HPDE6-E6E7 (cell line): ENCODE measurements at regions not wholly inside any gene's neighbourhood (a gene's known extent, or its start where the extent isn't known, plus 50 kb on each side); places are given as distances from the start of the nearest gene placed in this dataset.
"Not testable (repeated sequence)": the region's sequence is repeated elsewhere in the genome, so short reads cannot be mapped to it uniquely, and the experiment has no call there.

ENCODE experiments used
- DNase-seq: peaks from one replicate; pipeline ENCODE4 v3.0.0; 2011; ENCODE audit warnings: missing footprints; ENCODE audit errors: extremely low spot score

- DNase-seq: no peak
Observed at GRCh38 chr4:81816031-81816761, 344.5 kb upstream of the RASGEF1B start.

GRCh38 chr4:81814987-81815541 is 343.4 kb upstream of the RASGEF1B start:
- no peak for DNase-seq

GRCh38 chr4:81811562-81812293 is 340.0 kb upstream of the RASGEF1B start:
- no peak for DNase-seq

GRCh38 chr4:81808011-81808672 is 336.4 kb upstream of the RASGEF1B start:
- DNase-seq: no peak

DNA sequence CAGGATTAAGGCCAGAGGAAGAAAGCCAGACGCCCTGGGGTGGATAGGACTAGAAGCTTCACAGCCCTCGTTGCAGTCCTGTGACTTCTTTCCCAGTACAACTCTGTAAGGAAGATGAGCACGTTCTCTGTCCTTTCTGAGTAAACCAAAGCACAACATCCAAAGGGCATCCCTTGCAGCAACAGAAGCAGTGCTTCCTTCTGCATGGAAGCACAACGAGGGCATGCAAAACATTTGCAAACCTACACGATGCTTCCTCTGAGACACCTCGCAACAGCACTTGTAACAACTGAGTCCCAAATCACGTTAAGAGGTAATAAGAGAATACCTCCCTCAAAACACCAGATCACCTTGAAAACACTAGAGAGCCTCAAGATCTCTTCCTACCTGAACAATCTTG is 335.7 kb upstream of the RASGEF1B start:
- no peak for DNase-seq

- no peak for DNase-seq
Observed at GRCh38 chr4:81806485-81806884, 334.8 kb upstream of the RASGEF1B start.

DNA sequence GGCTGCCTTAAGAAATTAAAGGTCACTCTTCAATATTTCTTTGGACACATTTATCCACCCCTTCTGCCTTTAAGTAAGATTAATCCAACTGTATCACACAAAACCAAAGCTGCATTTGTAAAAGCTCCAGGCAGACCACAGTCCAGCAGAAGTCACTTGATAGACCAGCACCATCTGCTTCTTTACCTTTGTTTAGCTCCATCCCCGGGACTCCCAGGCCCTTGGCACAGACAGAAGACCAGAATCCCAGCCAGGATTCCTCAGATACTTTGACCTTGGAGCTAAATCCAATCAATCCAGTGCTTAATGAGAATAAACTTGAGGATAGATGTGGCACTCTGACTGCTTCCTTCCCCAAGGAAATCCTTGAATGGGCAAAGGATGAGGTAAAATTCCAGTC is 333.1 kb upstream of the RASGEF1B start:
- DNase-seq: no peak

DNA sequence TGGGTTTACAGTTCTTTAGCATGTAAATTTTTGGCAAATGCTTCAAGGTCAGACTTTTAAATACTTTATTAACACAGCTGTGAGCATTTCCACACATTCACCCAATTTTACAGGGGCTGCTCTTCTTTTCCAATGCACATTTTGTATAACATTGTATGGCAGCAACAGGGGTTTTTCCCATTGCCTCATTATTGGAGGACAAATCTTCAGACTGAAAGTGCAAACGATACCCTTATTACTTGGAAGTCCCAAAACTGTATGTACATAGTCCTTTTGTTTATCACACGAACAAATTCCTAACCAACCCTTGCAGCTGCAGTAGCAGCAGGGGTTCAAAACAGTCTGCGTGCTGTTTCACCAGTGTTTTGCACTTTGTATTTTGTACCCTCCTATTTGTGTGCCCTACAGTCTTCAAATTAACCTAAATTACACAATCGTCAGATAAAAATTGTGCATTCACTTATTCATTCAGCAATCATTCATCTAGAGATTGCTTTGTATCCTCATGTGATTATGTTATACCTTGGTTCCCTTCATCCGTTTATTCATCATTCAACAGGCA is 330.7 kb upstream of the RASGEF1B start:
- no peak for DNase-seq

- no peak for DNase-seq
Observed at GRCh38 chr4:81799371-81799770, 327.7 kb upstream of the RASGEF1B start.

DNA sequence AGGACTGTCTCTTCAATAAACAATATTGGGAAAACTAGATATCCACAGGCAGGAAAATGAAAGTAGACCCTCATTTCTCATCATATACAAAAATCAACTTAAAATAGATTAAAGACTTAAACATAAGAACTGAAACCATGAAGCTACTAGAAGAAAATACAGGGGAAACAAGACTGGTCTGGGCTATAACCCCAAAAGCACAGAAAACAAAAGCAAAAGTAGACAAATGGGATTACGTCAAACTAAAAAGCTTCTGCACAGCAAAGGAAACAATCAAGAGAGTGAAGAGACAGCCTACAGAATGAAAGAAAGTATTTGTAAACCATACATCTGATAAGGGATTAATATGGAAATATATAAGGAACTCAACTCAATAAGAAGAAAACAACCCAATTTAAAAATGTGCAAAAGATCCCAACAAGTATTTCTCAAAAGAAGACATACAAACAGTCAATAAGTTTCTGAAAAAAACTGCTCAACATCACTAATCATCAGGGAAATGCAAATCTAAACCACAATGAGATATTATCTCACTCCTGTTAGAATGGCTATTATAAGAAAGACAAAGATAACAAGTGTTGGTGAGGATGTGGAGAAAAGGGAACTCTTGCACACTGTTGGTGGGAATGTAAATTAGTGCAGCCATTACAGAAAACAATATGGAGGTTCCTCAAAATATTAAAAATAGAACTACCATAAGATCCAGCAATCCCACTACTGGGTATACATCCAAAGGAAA is 325.3 kb upstream of the RASGEF1B start:
- no peak for DNase-seq

GRCh38 chr4:81792521-81792920 is 320.8 kb upstream of the RASGEF1B start:
- DNase-seq: no peak

DNA sequence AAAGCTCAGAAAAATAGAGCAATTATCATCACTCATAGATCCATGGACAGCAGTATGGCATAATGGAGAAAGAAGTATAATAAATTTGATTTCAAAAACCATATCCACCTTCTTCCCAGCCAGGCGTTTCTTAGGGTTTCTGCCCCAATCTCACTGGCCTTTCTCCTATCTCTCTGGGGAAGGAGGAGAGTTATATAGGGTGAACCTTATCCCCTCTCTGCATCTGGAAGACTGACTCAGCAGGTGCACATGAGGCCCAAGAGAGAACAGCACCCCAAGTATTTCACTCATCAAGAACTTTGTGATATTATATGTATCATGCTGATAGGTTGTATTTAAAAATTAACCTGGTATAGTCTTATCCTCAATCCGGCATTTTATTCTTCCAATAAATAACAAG is 318.8 kb upstream of the RASGEF1B start:
- DNase-seq: no peak

DNA sequence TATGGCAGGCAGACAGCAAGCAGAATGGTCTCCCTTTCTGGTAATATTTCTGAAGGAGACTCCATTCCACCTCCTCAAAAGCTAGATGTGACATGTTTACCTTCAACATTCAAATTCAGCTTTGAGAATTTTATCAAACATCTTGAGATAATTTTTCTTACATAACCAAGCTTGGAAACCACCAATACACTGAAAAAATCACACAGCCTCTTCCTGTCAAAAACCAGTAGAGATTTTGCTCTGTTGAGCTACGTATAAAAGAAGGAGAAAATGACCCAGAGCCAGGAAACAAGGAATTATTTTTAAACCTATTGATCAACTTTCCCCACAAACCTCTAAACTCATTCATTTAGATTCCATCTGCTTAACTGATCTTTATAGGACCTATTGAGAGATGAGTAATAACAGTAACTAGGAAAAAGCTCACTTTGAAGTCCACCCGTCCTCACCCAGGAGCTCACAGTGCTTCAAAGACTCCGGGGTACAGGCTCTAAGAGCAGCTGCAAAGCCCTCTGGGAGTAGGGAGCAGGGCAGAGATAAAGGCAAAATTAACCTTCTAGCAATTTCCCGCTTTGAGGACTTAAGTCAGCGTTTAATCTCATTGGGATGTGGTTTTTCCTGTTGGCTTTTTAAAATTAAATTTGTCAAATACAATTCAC is 318.2 kb upstream of the RASGEF1B start:
- no peak for DNase-seq

GRCh38 chr4:81789158-81789557 is 317.5 kb upstream of the RASGEF1B start:
- no peak for DNase-seq

GRCh38 chr4:81786766-81787165 is 315.1 kb upstream of the RASGEF1B start:
- DNase-seq: no peak

DNA sequence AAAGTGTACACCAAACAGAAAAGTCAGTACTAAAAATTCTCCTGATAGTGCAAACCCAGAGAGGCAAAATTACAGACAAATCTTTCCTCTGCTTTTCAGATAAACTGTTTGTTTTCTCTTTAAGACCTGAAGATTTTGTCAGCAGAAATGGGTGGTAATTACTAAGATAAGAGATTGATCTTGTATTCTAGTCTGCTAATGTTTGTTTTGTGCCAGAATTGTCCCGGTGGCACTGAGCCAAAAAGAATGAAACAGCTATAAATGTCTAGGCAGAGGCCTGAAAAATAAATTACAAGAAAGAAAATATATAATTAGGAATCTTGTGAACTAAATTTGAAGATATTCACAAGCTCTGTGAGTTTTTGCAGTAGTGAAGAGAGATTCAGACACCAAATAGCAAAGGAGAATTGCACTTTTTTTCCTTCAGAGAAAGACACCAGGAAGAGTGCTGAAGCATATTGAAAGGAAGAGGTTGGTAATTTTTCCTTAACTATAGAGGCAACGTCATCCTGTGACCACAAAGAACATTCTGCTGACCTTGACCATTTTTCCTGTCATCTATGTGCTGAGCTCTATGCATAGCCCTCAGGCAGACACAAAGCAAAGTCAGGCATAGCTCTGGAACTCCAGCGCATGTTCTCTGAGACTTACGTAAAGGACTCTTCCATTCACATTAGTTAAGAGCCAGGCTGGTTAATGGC is 314.5 kb upstream of the RASGEF1B start:
- no peak for DNase-seq

- no peak for DNase-seq
Observed at GRCh38 chr4:81785338-81785737, 313.6 kb upstream of the RASGEF1B start.

DNA sequence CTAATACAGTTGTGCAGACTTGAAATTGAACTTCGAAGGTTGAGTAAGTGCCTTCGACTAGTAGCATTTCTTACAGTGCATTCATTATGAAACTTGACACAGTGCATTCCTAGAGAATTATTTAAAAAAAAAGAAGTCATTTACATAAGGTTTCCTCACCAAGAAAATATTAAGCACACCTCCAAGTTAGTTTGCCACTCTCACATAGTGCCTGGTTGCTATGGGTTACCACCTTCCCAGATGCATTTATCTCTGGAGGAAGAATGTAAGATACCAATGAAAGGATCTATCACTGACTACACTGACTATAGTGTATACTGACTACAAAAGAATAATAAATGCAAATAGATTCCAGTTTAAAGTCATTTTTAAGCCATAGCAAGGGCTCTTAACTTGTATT is 311.9 kb upstream of the RASGEF1B start:
- no peak for DNase-seq

GRCh38 chr4:81781799-81782198 is 310.1 kb upstream of the RASGEF1B start:
- DNase-seq: no peak

GRCh38 chr4:81777718-81778117 is 306.0 kb upstream of the RASGEF1B start:
- not testable (repeated sequence) for DNase-seq
